Type B pancreatic cell (in vitro differentiated cells): ENCODE measurements at regions not wholly inside any gene's neighbourhood (a gene's known extent, or its start where the extent isn't known, plus 50 kb on each side); places are given as distances from the start of the nearest gene placed in this dataset.

ENCODE experiments used
- DNase-seq: peaks from one replicate; pipeline ENCODE4 v3.0.0; 2021; ENCODE audit warnings: mixed read lengths; ENCODE audit not compliant: unreplicated experiment; ENCODE audit errors: extremely low spot score
- H3K27ac Mint-ChIP-seq: 2 replicates; pipeline ENCODE4 v1.8.0; 2021; ENCODE audit warnings: mild to moderate bottlenecking, mixed read lengths
- H3K27me3 Mint-ChIP-seq: 2 replicates; pipeline ENCODE4 v1.8.0; 2021; ENCODE audit warnings: mixed read lengths
- H3K36me3 Mint-ChIP-seq: 2 replicates; pipeline ENCODE4 v1.8.0; 2021; ENCODE audit warnings: mixed read lengths
- H3K4me1 Mint-ChIP-seq: one replicate; pipeline ENCODE4 v1.8.0; 2021; ENCODE audit warnings: mixed read lengths; ENCODE audit not compliant: unreplicated experiment
- H3K4me3 Mint-ChIP-seq: 2 replicates; pipeline ENCODE4 v1.8.0; 2021; ENCODE audit warnings: mild to moderate bottlenecking, mixed read lengths
- H3K9me3 Mint-ChIP-seq: 2 replicates; pipeline ENCODE4 v1.8.0; 2021; ENCODE audit warnings: mixed read lengths
- CTCF ChIP-seq: fragments of 200-600 bp; sonication (generic); conservative IDR thresholded peaks from 2 replicates; pipeline ENCODE4 v1.5.0; 2021; ENCODE audit warnings: antibody characterized with exemption, mild to moderate bottlenecking

- TF ChIP-seq CTCF, result no peak
- no peaks in the 10 kb centered on the region for H3K27me3 Mint-ChIP-seq
Measured at GRCh38 chr19:28665748-28666147, 547.2 kb downstream of the UQCRFS1 start.

GRCh38 chr19:28656644-28657043 is 556.3 kb downstream of the UQCRFS1 start:
- no peak overlapping the region for H3K4me3 Mint-ChIP-seq
- H3K4me1 Mint-ChIP-seq, result no peaks in the 10 kb centered on the region
- no peak overlapping the region for H3K27ac Mint-ChIP-seq
- H3K9me3 Mint-ChIP-seq, result no peaks in the 10 kb centered on the region
- DNase-seq, result no peak
- H3K27me3 Mint-ChIP-seq, result peaks cover 4% of the 10 kb centered on the region
- TF ChIP-seq CTCF, result no peak
- no peaks in the 10 kb centered on the region for H3K36me3 Mint-ChIP-seq

More at GRCh38 chr19:28665748-28666147, 547.2 kb downstream of the UQCRFS1 start:
- DNase-seq, result no peak
- Mint-ChIP-seq H3K4me3 (no peak overlapping the region), H3K9me3 (peaks cover 6% of the 10 kb centered on the region), H3K4me1 (no peaks in the 10 kb centered on the region), H3K27ac (no peak overlapping the region), H3K36me3 (no peaks in the 10 kb centered on the region)

GRCh38 chr19:28655054-28655453 is 557.9 kb downstream of the UQCRFS1 start:
- no peak for DNase-seq

GRCh38 chr19:28652765-28653164 is 560.2 kb downstream of the UQCRFS1 start:
- Mint-ChIP-seq H3K36me3 (no peaks in the 10 kb centered on the region), H3K4me3 (no peak overlapping the region), H3K27me3 (peaks cover 9% of the 10 kb centered on the region), H3K9me3 (no peaks in the 10 kb centered on the region), H3K4me1 (no peaks in the 10 kb centered on the region), H3K27ac (no peak overlapping the region)
- TF ChIP-seq CTCF, result no peak
- no peak for DNase-seq

More at GRCh38 chr19:28655054-28655453, 557.9 kb downstream of the UQCRFS1 start:
- H3K36me3 Mint-ChIP-seq, result no peaks in the 10 kb centered on the region
- H3K27ac Mint-ChIP-seq, result no peak overlapping the region
- H3K27me3 Mint-ChIP-seq, result peaks cover 8% of the 10 kb centered on the region
- H3K9me3 Mint-ChIP-seq, result no peaks in the 10 kb centered on the region
- no peak for TF ChIP-seq CTCF
- no peaks in the 10 kb centered on the region for H3K4me1 Mint-ChIP-seq
- H3K4me3 Mint-ChIP-seq, result no peak overlapping the region

GRCh38 chr19:28646629-28647028 is 566.3 kb downstream of the UQCRFS1 start:
- no peak overlapping the region for H3K4me3 Mint-ChIP-seq
- H3K9me3 Mint-ChIP-seq, result no peaks in the 10 kb centered on the region
- DNase-seq, result no peak
- no peaks in the 10 kb centered on the region for H3K36me3 Mint-ChIP-seq
- peaks cover 5% of the 10 kb centered on the region for H3K27me3 Mint-ChIP-seq
- peaks cover 5% of the 10 kb centered on the region for H3K4me1 Mint-ChIP-seq
- no peak for TF ChIP-seq CTCF
- H3K27ac Mint-ChIP-seq, result no peak overlapping the region
